GM12872 (cell line): ENCODE measurements at regions not wholly inside any gene's neighbourhood (a gene's known extent, or its start where the extent isn't known, plus 50 kb on each side); places are given as distances from the start of the nearest gene placed in this dataset.

ENCODE experiments used
- CTCF ChIP-seq: IDR thresholded peaks from 3 replicates; pipeline ENCODE4 v1.5.1; 2011; ENCODE audit warnings: low read depth, mild to moderate bottlenecking, low read length, moderate library complexity; ENCODE audit not compliant: insufficient read depth

GRCh38 chr10:128934492-128934891 lies 532.5 kb upstream of the MGMT start:
- TF ChIP-seq CTCF, result no peak

- no peak for TF ChIP-seq CTCF
Observed at GRCh38 chr10:128936392-128936791, 530.6 kb upstream of the MGMT start.

- TF ChIP-seq CTCF, result no peak
Observed at GRCh38 chr10:128938558-128938957, 528.5 kb upstream of the MGMT start.

GRCh38 chr10:128940081-128940480 lies 527.0 kb upstream of the MGMT start:
- TF ChIP-seq CTCF, result no peak

GRCh38 chr10:128943111-128943510 lies 523.9 kb upstream of the MGMT start:
- no peak for TF ChIP-seq CTCF

GRCh38 chr10:128945398-128945797 lies 521.6 kb upstream of the MGMT start:
- no peak for TF ChIP-seq CTCF

- TF ChIP-seq CTCF, result no peak
Observed at GRCh38 chr10:128950159-128950915, 516.7 kb upstream of the MGMT start.
